ENCODE measurements at regions not wholly inside any gene's neighbourhood (a gene's known extent, or its start where the extent isn't known, plus 50 kb on each side); places are given as distances from the start of the nearest gene placed in this dataset.

GRCh38 chr17:77811521-77811920 is 147.0 kb upstream of the TNRC6C start:
- no peak for DNase-seq
- H2BK120ac ChIP-seq (ENCODE audit: low read depth, low read length), result no peak overlapping the region
- no peaks in the 10 kb centered on the region for H3K27me3 ChIP-seq (ENCODE audit: insufficient read depth, low read length, poor library complexity)
- no peak overlapping the region for H3K4ac ChIP-seq (ENCODE audit: low read depth, low read length)
- WGBS (ENCODE audit: extremely low coverage, insufficient coverage, low lambda C conversion rate), result no CpG with 5 or more reads among the region's 6 CpGs
- no peak overlapping the region for H3K4me3 ChIP-seq (ENCODE audit: low read length)
- no peak overlapping the region for H4K5ac ChIP-seq (ENCODE audit: low read length)
- H3K56ac ChIP-seq (ENCODE audit: low read length), result no peak overlapping the region
- H2BK5ac ChIP-seq (ENCODE audit: low read length), result no peak overlapping the region
- no peak overlapping the region for H2AK5ac ChIP-seq (ENCODE audit: low read length)
- no peak overlapping the region for H3K18ac ChIP-seq (ENCODE audit: low read length)
- no peaks in the 10 kb centered on the region for H3K79me2 ChIP-seq (ENCODE audit: control insufficient read depth, insufficient read depth, low read length)
- H3K23ac ChIP-seq (ENCODE audit: low read length), result no peak overlapping the region
- no peak overlapping the region for H3K9ac ChIP-seq (ENCODE audit: low read length)
- H3K4me2 ChIP-seq (ENCODE audit: low read length), result no peak overlapping the region
- H4K8ac ChIP-seq (ENCODE audit: low read depth, low read length), result no peak overlapping the region
- no peak overlapping the region for H3K27ac ChIP-seq (ENCODE audit: low read depth, low read length)
- no peaks in the 10 kb centered on the region for H3K79me1 ChIP-seq (ENCODE audit: low read length)
- no peaks in the 10 kb centered on the region for H3K36me3 ChIP-seq (ENCODE audit: control insufficient read depth, insufficient read depth, low read length)
- no peaks in the 10 kb centered on the region for H3K4me1 ChIP-seq (ENCODE audit: control insufficient read depth, low read depth, low read length)
- H2BK15ac ChIP-seq (replicated peaks; ENCODE audit: low read depth), result no peak overlapping the region

DNA sequence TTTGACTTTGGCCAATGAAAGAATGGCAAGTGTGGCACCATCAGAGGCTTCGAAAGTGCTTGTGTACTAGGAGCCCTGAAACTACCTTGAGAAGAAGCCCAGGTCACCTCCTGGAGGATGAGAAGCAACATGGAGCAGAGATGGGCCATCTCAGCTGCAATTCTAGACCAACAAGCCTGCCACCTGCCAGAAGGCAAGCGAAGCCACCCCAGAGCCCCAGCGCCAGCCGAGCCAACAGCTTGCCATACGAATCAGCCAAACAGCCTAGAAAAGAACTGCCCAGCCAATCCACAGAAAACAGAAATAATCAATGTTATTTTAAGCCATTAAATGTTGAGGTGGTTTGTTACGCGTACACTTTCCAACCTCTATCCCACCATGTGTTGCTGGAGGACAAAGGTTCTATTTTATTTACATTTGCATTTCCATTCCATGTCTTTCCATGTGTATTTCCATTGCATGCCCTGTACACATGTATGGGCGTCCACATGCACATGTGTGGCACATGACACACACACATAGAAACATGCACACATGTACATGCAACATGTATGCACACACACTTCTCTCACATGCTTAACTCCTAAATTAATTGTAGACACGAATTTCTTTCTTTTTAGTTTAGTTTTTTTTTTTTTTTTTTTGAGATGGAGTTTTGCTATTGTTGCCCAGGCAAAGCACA is 144.3 kb upstream of the TNRC6C start:
- Histone ChIP-seq H3K79me1 (ENCODE audit: low read length) (no peaks in the 10 kb centered on the region), H3K27ac (ENCODE audit: low read depth, low read length) (no peak overlapping the region)
- WGBS (ENCODE audit: extremely low coverage, insufficient coverage, low lambda C conversion rate), result no CpG with 5 or more reads among the region's 9 CpGs

DNA sequence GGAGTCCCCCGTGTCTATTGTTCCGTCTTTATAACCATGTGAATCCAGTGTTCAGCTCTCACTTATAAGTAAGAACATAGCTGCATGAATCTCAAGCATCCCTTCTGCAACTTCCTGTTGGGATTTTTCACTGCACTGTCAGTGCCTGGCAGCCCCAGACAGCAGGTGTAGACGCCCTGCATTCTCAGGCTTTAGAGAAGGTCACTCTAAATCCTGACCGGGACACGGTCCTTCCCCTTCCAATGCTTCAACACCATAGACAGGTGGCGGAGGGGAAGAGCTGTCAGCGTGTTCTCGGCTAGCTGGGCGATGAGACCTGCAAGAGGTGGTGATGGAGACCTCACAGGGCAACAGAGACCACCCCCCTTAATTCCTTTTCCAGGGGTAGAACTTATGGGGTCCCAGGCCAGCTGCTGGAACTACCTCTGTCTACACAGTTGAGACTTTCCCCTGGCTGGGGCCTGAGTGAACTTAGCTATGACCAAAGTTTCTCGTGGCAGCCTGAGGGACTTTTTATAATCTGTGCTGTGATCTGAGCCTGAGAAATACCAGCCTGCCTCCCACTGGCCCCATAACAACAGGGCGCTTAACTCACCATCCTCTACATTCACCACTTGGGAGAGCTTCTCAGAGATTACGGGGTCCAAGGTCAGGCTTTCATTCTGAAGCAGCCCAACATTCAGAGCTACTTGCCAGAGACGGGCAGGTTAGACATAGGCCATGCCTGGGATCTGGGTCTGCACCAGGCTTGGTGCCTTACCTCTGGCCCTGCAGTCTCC is 143.2 kb upstream of the TNRC6C start:
- Histone ChIP-seq H4K8ac (ENCODE audit: low read depth, low read length) (no peak overlapping the region), H3K9ac (ENCODE audit: low read length) (no peak overlapping the region), H2BK120ac (ENCODE audit: low read depth, low read length) (no peak overlapping the region), H4K5ac (ENCODE audit: low read length) (no peak overlapping the region), H3K27ac (ENCODE audit: low read depth, low read length) (no peak overlapping the region), H2BK5ac (ENCODE audit: low read length) (no peak overlapping the region), H3K36me3 (ENCODE audit: control insufficient read depth, insufficient read depth, low read length) (no peaks in the 10 kb centered on the region), H3K56ac (ENCODE audit: low read length) (no peak overlapping the region), H2AK5ac (ENCODE audit: low read length) (no peak overlapping the region), H3K79me2 (ENCODE audit: control insufficient read depth, insufficient read depth, low read length) (no peaks in the 10 kb centered on the region), H3K4me1 (ENCODE audit: control insufficient read depth, low read depth, low read length) (no peaks in the 10 kb centered on the region), H3K23ac (ENCODE audit: low read length) (no peak overlapping the region), H3K4ac (ENCODE audit: low read depth, low read length) (no peak overlapping the region), H3K4me3 (ENCODE audit: low read length) (no peak overlapping the region), H3K79me1 (ENCODE audit: low read length) (no peaks in the 10 kb centered on the region), H2BK15ac (replicated peaks; ENCODE audit: low read depth) (no peak overlapping the region), H3K27me3 (ENCODE audit: insufficient read depth, low read length, poor library complexity) (no peaks in the 10 kb centered on the region), H3K18ac (ENCODE audit: low read length) (no peak overlapping the region), H3K4me2 (ENCODE audit: low read length) (no peak overlapping the region)
- no peak for DNase-seq
- no CpG with 5 or more reads among the region's 13 CpGs for WGBS (ENCODE audit: extremely low coverage, insufficient coverage, low lambda C conversion rate)

More for the DNA sequence above, 144.3 kb upstream of the TNRC6C start:
- H4K5ac ChIP-seq (ENCODE audit: low read length), result no peak overlapping the region
- no peaks in the 10 kb centered on the region for H3K27me3 ChIP-seq (ENCODE audit: insufficient read depth, low read length, poor library complexity)
- no peak for DNase-seq
- H2BK120ac ChIP-seq (ENCODE audit: low read depth, low read length), result no peak overlapping the region
- no peak overlapping the region for H2BK5ac ChIP-seq (ENCODE audit: low read length)
- no peaks in the 10 kb centered on the region for H3K36me3 ChIP-seq (ENCODE audit: control insufficient read depth, insufficient read depth, low read length)
- no peak overlapping the region for H3K4ac ChIP-seq (ENCODE audit: low read depth, low read length)
- H2BK15ac ChIP-seq (replicated peaks; ENCODE audit: low read depth), result no peak overlapping the region
- no peak overlapping the region for H4K8ac ChIP-seq (ENCODE audit: low read depth, low read length)
- H3K4me1 ChIP-seq (ENCODE audit: control insufficient read depth, low read depth, low read length), result no peaks in the 10 kb centered on the region
- H3K18ac ChIP-seq (ENCODE audit: low read length), result no peak overlapping the region
- H3K4me2 ChIP-seq (ENCODE audit: low read length), result no peak overlapping the region
- H3K9ac ChIP-seq (ENCODE audit: low read length), result no peak overlapping the region
- H3K4me3 ChIP-seq (ENCODE audit: low read length), result no peak overlapping the region
- H3K79me2 ChIP-seq (ENCODE audit: control insufficient read depth, insufficient read depth, low read length), result no peaks in the 10 kb centered on the region
- no peak overlapping the region for H2AK5ac ChIP-seq (ENCODE audit: low read length)
- no peak overlapping the region for H3K56ac ChIP-seq (ENCODE audit: low read length)
- no peak overlapping the region for H3K23ac ChIP-seq (ENCODE audit: low read length)

- Histone ChIP-seq H3K36me3 (ENCODE audit: control insufficient read depth, insufficient read depth, low read length) (no peaks in the 10 kb centered on the region), H4K8ac (ENCODE audit: low read depth, low read length) (no peak overlapping the region), H4K5ac (ENCODE audit: low read length) (no peak overlapping the region), H3K23ac (ENCODE audit: low read length) (no peak overlapping the region), H3K56ac (ENCODE audit: low read length) (no peak overlapping the region), H3K27ac (ENCODE audit: low read depth, low read length) (no peak overlapping the region), H3K79me2 (ENCODE audit: control insufficient read depth, insufficient read depth, low read length) (no peaks in the 10 kb centered on the region), H2BK15ac (replicated peaks; ENCODE audit: low read depth) (no peak overlapping the region), H2AK5ac (ENCODE audit: low read length) (no peak overlapping the region), H3K27me3 (ENCODE audit: insufficient read depth, low read length, poor library complexity) (no peaks in the 10 kb centered on the region), H3K4me2 (ENCODE audit: low read length) (no peak overlapping the region), H2BK120ac (ENCODE audit: low read depth, low read length) (no peak overlapping the region), H3K79me1 (ENCODE audit: low read length) (no peaks in the 10 kb centered on the region), H3K9ac (ENCODE audit: low read length) (no peak overlapping the region), H2BK5ac (ENCODE audit: low read length) (no peak overlapping the region), H3K4ac (ENCODE audit: low read depth, low read length) (no peak overlapping the region), H3K4me1 (ENCODE audit: control insufficient read depth, low read depth, low read length) (no peaks in the 10 kb centered on the region), H3K4me3 (ENCODE audit: low read length) (no peak overlapping the region), H3K18ac (ENCODE audit: low read length) (no peak overlapping the region)
- DNase-seq, result no peak
- no CpG with 5 or more reads among the region's 4 CpGs for WGBS (ENCODE audit: extremely low coverage, insufficient coverage, low lambda C conversion rate)
These were observed 140.6 kb upstream of the TNRC6C start for GRCh38 chr17:77817953-77818352.

- no peak overlapping the region for H3K9ac ChIP-seq (ENCODE audit: low read length)
These were observed 139.0 kb upstream of the TNRC6C start for GRCh38 chr17:77819497-77819896.

More at GRCh38 chr17:77819497-77819896, 139.0 kb upstream of the TNRC6C start:
- Histone ChIP-seq H3K4me1 (ENCODE audit: control insufficient read depth, low read depth, low read length) (no peaks in the 10 kb centered on the region), H3K27ac (ENCODE audit: low read depth, low read length) (no peak overlapping the region), H3K23ac (ENCODE audit: low read length) (no peak overlapping the region), H3K79me2 (ENCODE audit: control insufficient read depth, insufficient read depth, low read length) (no peaks in the 10 kb centered on the region), H3K18ac (ENCODE audit: low read length) (no peak overlapping the region), H4K8ac (ENCODE audit: low read depth, low read length) (no peak overlapping the region), H3K79me1 (ENCODE audit: low read length) (no peaks in the 10 kb centered on the region), H3K27me3 (ENCODE audit: insufficient read depth, low read length, poor library complexity) (no peaks in the 10 kb centered on the region), H3K4me3 (ENCODE audit: low read length) (no peak overlapping the region), H3K4me2 (ENCODE audit: low read length) (no peak overlapping the region), H2BK15ac (replicated peaks; ENCODE audit: low read depth) (no peak overlapping the region), H3K4ac (ENCODE audit: low read depth, low read length) (no peak overlapping the region), H3K56ac (ENCODE audit: low read length) (no peak overlapping the region), H2BK5ac (ENCODE audit: low read length) (no peak overlapping the region), H2AK5ac (ENCODE audit: low read length) (no peak overlapping the region), H2BK120ac (ENCODE audit: low read depth, low read length) (no peak overlapping the region), H4K5ac (ENCODE audit: low read length) (no peak overlapping the region), H3K36me3 (ENCODE audit: control insufficient read depth, insufficient read depth, low read length) (no peaks in the 10 kb centered on the region)
- peak; percentile 52 for DNase-seq
- WGBS (ENCODE audit: extremely low coverage, insufficient coverage, low lambda C conversion rate), result no CpG with 5 or more reads among the region's 3 CpGs

Data from mesendoderm (in vitro differentiated cells).